ENCODE measurements at regions not wholly inside any gene's neighbourhood (a gene's known extent, or its start where the extent isn't known, plus 50 kb on each side); places are given as distances from the start of the nearest gene placed in this dataset.

DNA sequence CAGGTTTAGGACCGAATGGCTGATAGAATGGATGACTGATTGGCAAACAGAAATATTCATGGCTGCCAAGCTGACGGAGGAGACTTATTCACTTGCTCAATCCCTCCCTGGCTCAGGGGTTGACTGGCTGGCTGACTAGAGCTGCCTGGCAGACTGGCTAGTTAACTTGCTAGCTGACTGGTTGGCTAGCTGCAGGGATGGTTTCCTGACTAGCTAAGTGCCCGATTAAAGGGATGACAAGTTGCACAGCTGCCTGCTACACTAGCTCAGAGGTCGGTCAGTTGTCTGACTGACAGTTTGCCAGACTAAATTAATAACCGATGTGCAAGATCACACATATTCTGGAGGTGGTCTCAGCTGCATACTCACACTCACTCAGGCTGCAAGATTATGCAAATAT, 1208.4 kb upstream of the CDH8 start:
- Histone ChIP-seq H3K9me3 (replicated peaks; ENCODE audit: insufficient read depth, low read length) (no peaks in the 10 kb centered on the region), H3K4me3 (ENCODE audit: low read length) (no peak overlapping the region), H3K27me3 (replicated peaks; ENCODE audit: insufficient read depth, low read length) (no peaks in the 10 kb centered on the region), H3K4me1 (ENCODE audit: low read length) (no peaks in the 10 kb centered on the region), H3K36me3 (replicated peaks; ENCODE audit: insufficient read depth, low read length) (no peaks in the 10 kb centered on the region), H3K9ac (ENCODE audit: low read length) (no peak overlapping the region), H3K9me2 (replicated peaks; ENCODE audit: insufficient read depth, low read length) (no peaks in the 10 kb centered on the region), H3F3A (ENCODE audit: insufficient read depth, low read length) (no peaks in the 10 kb centered on the region), H3K27ac (ENCODE audit: low read length) (no peak overlapping the region), H2AFZ (ENCODE audit: low read length) (no peak overlapping the region), H3K79me2 (ENCODE audit: low read length) (no peaks in the 10 kb centered on the region), H4K20me1 (ENCODE audit: insufficient read depth, low read length) (no peaks in the 10 kb centered on the region), H3K4me2 (ENCODE audit: low read depth, low read length) (no peak overlapping the region)
- DNase-seq, result no peak
- TF ChIP-seq EZH2phosphoT487 (IDR thresholded peaks at IDR 0.05; ENCODE audit: low read length), result no peak
- no peak for TF ChIP-seq CTCF (IDR thresholded peaks at IDR 0.05; ENCODE audit: low read length)
- TF ChIP-seq EZH2 (optimal IDR thresholded peaks at IDR 0.05; ENCODE audit: low read depth, low read length), result no peak

DNA sequence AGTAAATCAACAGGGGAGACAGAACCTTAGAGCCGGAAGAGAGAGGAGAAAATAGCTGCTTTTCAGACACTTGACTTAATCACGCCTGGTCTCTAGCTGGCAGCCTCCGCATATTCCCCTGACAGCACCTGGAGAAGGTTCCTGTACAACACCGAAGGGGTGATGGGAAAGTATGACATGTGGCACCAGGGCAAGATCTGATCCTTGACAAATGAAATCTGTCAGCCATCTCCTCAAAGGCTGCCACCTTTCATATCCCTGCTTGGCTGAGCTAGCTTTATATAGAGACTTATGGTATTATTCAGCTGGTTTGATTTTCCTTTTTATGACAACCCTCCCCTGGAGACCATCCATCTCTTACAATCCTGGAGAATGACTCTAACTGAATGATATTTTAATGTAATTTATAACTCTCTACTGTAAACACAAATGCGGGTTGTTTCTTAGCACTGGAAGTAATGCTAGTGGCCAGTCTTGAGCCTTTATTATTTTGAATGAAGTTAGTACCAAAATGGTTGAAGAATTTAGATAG, 1205.3 kb upstream of the CDH8 start:
- H3F3A ChIP-seq (ENCODE audit: insufficient read depth, low read length), result no peaks in the 10 kb centered on the region
- no peaks in the 10 kb centered on the region for H3K9me2 ChIP-seq (replicated peaks; ENCODE audit: insufficient read depth, low read length)
- no peaks in the 10 kb centered on the region for H3K79me2 ChIP-seq (ENCODE audit: low read length)
- DNase-seq, result no peak
- H3K9me3 ChIP-seq (replicated peaks; ENCODE audit: insufficient read depth, low read length), result no peaks in the 10 kb centered on the region
- no peak overlapping the region for H3K27ac ChIP-seq (ENCODE audit: low read length)
- no peak overlapping the region for H2AFZ ChIP-seq (ENCODE audit: low read length)
- no peaks in the 10 kb centered on the region for H4K20me1 ChIP-seq (ENCODE audit: insufficient read depth, low read length)
- no peaks in the 10 kb centered on the region for H3K36me3 ChIP-seq (replicated peaks; ENCODE audit: insufficient read depth, low read length)
- no peak overlapping the region for H3K4me2 ChIP-seq (ENCODE audit: low read depth, low read length)
- H3K4me1 ChIP-seq (ENCODE audit: low read length), result no peaks in the 10 kb centered on the region
- H3K9ac ChIP-seq (ENCODE audit: low read length), result no peak overlapping the region
- TF ChIP-seq EZH2phosphoT487 (IDR thresholded peaks at IDR 0.05; ENCODE audit: low read length), result no peak
- TF ChIP-seq CTCF (IDR thresholded peaks at IDR 0.05; ENCODE audit: low read length), result no peak
- TF ChIP-seq EZH2 (optimal IDR thresholded peaks at IDR 0.05; ENCODE audit: low read depth, low read length), result no peak
- H3K27me3 ChIP-seq (replicated peaks; ENCODE audit: insufficient read depth, low read length), result no peaks in the 10 kb centered on the region
- no peak overlapping the region for H3K4me3 ChIP-seq (ENCODE audit: low read length)

GRCh38 chr16:63239065-63239570, 1202.9 kb upstream of the CDH8 start:
- Histone ChIP-seq H3K27me3 (replicated peaks; ENCODE audit: insufficient read depth, low read length) (no peaks in the 10 kb centered on the region), H2AFZ (ENCODE audit: low read length) (no peak overlapping the region), H3K36me3 (replicated peaks; ENCODE audit: insufficient read depth, low read length) (no peaks in the 10 kb centered on the region), H3K27ac (ENCODE audit: low read length) (no peak overlapping the region), H3K9ac (ENCODE audit: low read length) (no peak overlapping the region), H3K79me2 (ENCODE audit: low read length) (no peaks in the 10 kb centered on the region), H3K9me2 (replicated peaks; ENCODE audit: insufficient read depth, low read length) (no peaks in the 10 kb centered on the region), H3F3A (ENCODE audit: insufficient read depth, low read length) (no peaks in the 10 kb centered on the region), H3K4me1 (ENCODE audit: low read length) (no peaks in the 10 kb centered on the region), H4K20me1 (ENCODE audit: insufficient read depth, low read length) (no peaks in the 10 kb centered on the region), H3K4me3 (ENCODE audit: low read length) (no peak overlapping the region), H3K4me2 (ENCODE audit: low read depth, low read length) (no peak overlapping the region), H3K9me3 (replicated peaks; ENCODE audit: insufficient read depth, low read length) (no peaks in the 10 kb centered on the region)
- no peak for DNase-seq
- TF ChIP-seq EZH2 (optimal IDR thresholded peaks at IDR 0.05; ENCODE audit: low read depth, low read length) (no peak), CTCF (IDR thresholded peaks at IDR 0.05; ENCODE audit: low read length) (no peak), EZH2phosphoT487 (IDR thresholded peaks at IDR 0.05; ENCODE audit: low read length) (no peak)
